SK-N-SH (cell line): ENCODE measurements at regions not wholly inside any gene's neighbourhood (a gene's known extent, or its start where the extent isn't known, plus 50 kb on each side); places are given as distances from the start of the nearest gene placed in this dataset.

Experiments used
- CTCF ChIA-PET: fragments of 300-600, 350-600 bp; formaldehyde crosslinking; extraction: SDS; loops from one replicate; lab custom pipeline; 2021; lab: Yijun Ruan, JAX
- POLR2A ChIA-PET: fragments of 350-600 bp; sonication (Branson Sonifier 250); formaldehyde crosslinking; extraction: SDS; loops from one replicate; lab custom pipeline; 2020; ENCODE audit warnings: antibody characterized with exemption, inconsistent platforms; lab: Yijun Ruan, JAX
- DNase-seq: peaks from one replicate; pipeline ENCODE4 v3.0.0; 2012
- H2AFZ ChIP-seq: fragments of 200-600 bp; sonication (generic); 2 replicates; pipeline ENCODE4 v1.8.1; 2016; ENCODE audit warnings: antibody characterized with exemption, mild to moderate bottlenecking, low read depth
- H3F3A ChIP-seq: fragments of 200-600 bp; sonication (generic); replicated peaks from 2 replicates; pipeline ENCODE3; 2016; ENCODE audit warnings: antibody characterized with exemption, mild to moderate bottlenecking; ENCODE audit not compliant: insufficient read depth
- H3K27ac ChIP-seq, 2 experiments: fragments of 200-500 bp in 1 of 2; fragments of 200-600 bp in 1 of 2; sonication (Bioruptor generic) in 1 of 2; sonication (generic), shearing (Covaris generic) in 1 of 2; 2 replicates each; pipeline versions ENCODE4 v1.5.1 to v1.6.1; 2014 to 2016; ENCODE audit warnings: low read depth in 2 of 2, inconsistent platforms in 1 of 2, low read length in 1 of 2, mild to moderate bottlenecking in 1 of 2, mixed read lengths in 1 of 2
- H3K27me3 ChIP-seq: fragments of 200-600 bp; sonication (generic), shearing (Covaris generic); 2 replicates; pipeline ENCODE4 v1.6.1; 2016; ENCODE audit warnings: mixed run types; ENCODE audit not compliant: insufficient read depth
- H3K36me3 ChIP-seq, 2 experiments: fragments of 200-500 bp in 1 of 2; fragments of 200-600 bp in 1 of 2; sonication (Bioruptor generic) in 1 of 2; sonication (generic) in 1 of 2; replicated peaks in 1 of 2; 2 replicates each; pipeline versions ENCODE3 to v1.5.1; 2014 to 2016; ENCODE audit warnings: low read length in 1 of 2, mild to moderate bottlenecking in 1 of 2; ENCODE audit not compliant: insufficient read depth in 2 of 2, control insufficient read depth in 1 of 2
- H3K4me1 ChIP-seq, 2 experiments: fragments of 200-500 bp in 1 of 2; fragments of 200-600 bp in 1 of 2; sonication (Bioruptor generic) in 1 of 2; sonication (generic), shearing (Covaris generic) in 1 of 2; 2 replicates each; pipeline versions ENCODE4 v1.5.1 to v1.6.1; 2014 to 2016; ENCODE audit warnings: low read depth in 1 of 2, low read length in 1 of 2, mixed run types in 1 of 2; ENCODE audit not compliant: insufficient read depth in 2 of 2, control insufficient read depth in 1 of 2
- H3K4me2 ChIP-seq: fragments of 200-600 bp; sonication (generic), shearing (Covaris generic); 2 replicates; pipeline ENCODE4 v1.6.1; 2017; ENCODE audit warnings: mixed run types
- H3K4me3 ChIP-seq, 2 experiments: fragments of 200-500 bp in 1 of 2; fragments of 200-600 bp in 1 of 2; sonication (Bioruptor generic) in 1 of 2; sonication (generic), shearing (Covaris generic) in 1 of 2; 2 replicates each; pipeline versions ENCODE4 v1.5.1 to v1.8.1; 2014 to 2016; ENCODE audit warnings: low read depth in 2 of 2, inconsistent platforms in 1 of 2, low read length in 1 of 2, mild to moderate bottlenecking in 1 of 2, mixed read lengths in 1 of 2, moderate library complexity in 1 of 2
- H3K79me2 ChIP-seq: fragments of 200-600 bp; sonication (generic); 2 replicates; pipeline ENCODE4 v1.8.1; 2017; ENCODE audit warnings: mild to moderate bottlenecking; ENCODE audit not compliant: insufficient read depth
- H3K9ac ChIP-seq: fragments of 200-600 bp; sonication (generic); 2 replicates; pipeline ENCODE4 v1.6.1; 2017; ENCODE audit warnings: mixed run types
- H3K9me2 ChIP-seq: fragments of 200-600 bp; sonication (generic); 2 replicates; pipeline ENCODE4 v1.6.1; 2017; ENCODE audit warnings: mixed run types
- H3K9me3 ChIP-seq: fragments of 200-600 bp; sonication (generic); 2 replicates; pipeline ENCODE4 v1.6.1; 2017; ENCODE audit warnings: mixed run types, mild to moderate bottlenecking, moderate library complexity
- H4K20me1 ChIP-seq: fragments of 200-600 bp; sonication (generic); 2 replicates; pipeline ENCODE4 v1.6.1; 2017; ENCODE audit warnings: mild to moderate bottlenecking, mixed run types; ENCODE audit not compliant: insufficient read depth
- CHD2 ChIP-seq: fragments of 150-350 bp; IDR thresholded peaks from 2 replicates; pipeline ENCODE4 v1.6.1; 2018; ENCODE audit warnings: low read length; ENCODE audit not compliant: partially characterized antibody
- ELF1 ChIP-seq: IDR thresholded peaks from 2 replicates; pipeline ENCODE4 v1.4.0; 2012
- EZH2phosphoT487 ChIP-seq: fragments of 200-600 bp; sonication (generic); IDR thresholded peaks from 2 replicates; pipeline ENCODE4 v1.6.1; 2017; ENCODE audit warnings: low read depth, mixed run types, mild to moderate bottlenecking, antibody characterized with exemption, moderate library complexity, borderline replicate concordance
- FOSL2 ChIP-seq: IDR thresholded peaks from 2 replicates; pipeline ENCODE4 v1.4.0; 2012; ENCODE audit warnings: low read depth, mild to moderate bottlenecking, moderate library complexity, borderline replicate concordance
- FOXM1 ChIP-seq: IDR thresholded peaks from 2 replicates; pipeline ENCODE4 v1.4.0; 2012; ENCODE audit warnings: low read depth, mild to moderate bottlenecking
- GATA2 ChIP-seq: sonication (generic); formaldehyde crosslinking; IDR thresholded peaks from 2 replicates; pipeline ENCODE4 v1.5.0; 2020; ENCODE audit warnings: mild to moderate bottlenecking, missing genetic modification reagents
- JUND ChIP-seq: IDR thresholded peaks from 2 replicates; pipeline ENCODE4 v1.4.0; 2012
- MXI1 ChIP-seq: IDR thresholded peaks from 2 replicates; pipeline ENCODE4 v1.6.1; 2012; ENCODE audit warnings: mild to moderate bottlenecking, low read depth, low read length, improper control_type of control experiment
- POLR2AphosphoS5 ChIP-seq: IDR thresholded peaks from 2 replicates; pipeline ENCODE4 v1.6.1; 2012; ENCODE audit warnings: low read depth, low read length
- RCOR1 ChIP-seq: fragments of 150-350 bp; IDR thresholded peaks from 2 replicates; pipeline ENCODE4 v1.6.1; 2017; ENCODE audit warnings: antibody characterized with exemption, low read length
- RFX5 ChIP-seq: IDR thresholded peaks from 2 replicates; pipeline ENCODE4 v1.6.1; 2012; ENCODE audit warnings: mild to moderate bottlenecking, improper control_type of control experiment, low read length
- RXRA ChIP-seq: IDR thresholded peaks from 2 replicates; pipeline ENCODE4 v1.4.0; 2012; ENCODE audit warnings: low read depth, mild to moderate bottlenecking, borderline replicate concordance
- TCF12 ChIP-seq: IDR thresholded peaks from 2 replicates; pipeline ENCODE4 v1.4.0; 2012
- TEAD4 ChIP-seq: IDR thresholded peaks from 2 replicates; pipeline ENCODE4 v1.4.0; 2012; ENCODE audit warnings: mild to moderate bottlenecking, borderline replicate concordance; ENCODE audit not compliant: insufficient read depth
- WGBS: methylation state at CpG from one replicate; pipeline ENCODE4 v1.1.6; 2017; ENCODE audit warnings: low lambda C conversion rate; 5-methylcytosine and 5-hydroxymethylcytosine counted together
- TF ChIP-seq, protein P1 (sequence below): fragments of 150-350 bp; IDR thresholded peaks from 2 replicates; pipeline ENCODE4 v1.6.1; 2016; ENCODE audit warnings: mild to moderate bottlenecking, low read depth, low read length
- TF ChIP-seq, protein P2 (sequence below): IDR thresholded peaks from 2 replicates; pipeline ENCODE4 v1.6.1; 2012; ENCODE audit warnings: mild to moderate bottlenecking, low read depth, low read length, moderate library complexity
- TF ChIP-seq, protein P3 (sequence below): fragments of 200-600 bp; sonication (generic); IDR thresholded peaks from 2 replicates; pipeline ENCODE4 v1.6.1; 2017; ENCODE audit warnings: antibody characterized with exemption, mild to moderate bottlenecking, moderate library complexity
- TF ChIP-seq, protein P4 (sequence below): IDR thresholded peaks from 2 replicates; pipeline ENCODE4 v1.4.0; 2012; ENCODE audit warnings: low read depth

DNA sequence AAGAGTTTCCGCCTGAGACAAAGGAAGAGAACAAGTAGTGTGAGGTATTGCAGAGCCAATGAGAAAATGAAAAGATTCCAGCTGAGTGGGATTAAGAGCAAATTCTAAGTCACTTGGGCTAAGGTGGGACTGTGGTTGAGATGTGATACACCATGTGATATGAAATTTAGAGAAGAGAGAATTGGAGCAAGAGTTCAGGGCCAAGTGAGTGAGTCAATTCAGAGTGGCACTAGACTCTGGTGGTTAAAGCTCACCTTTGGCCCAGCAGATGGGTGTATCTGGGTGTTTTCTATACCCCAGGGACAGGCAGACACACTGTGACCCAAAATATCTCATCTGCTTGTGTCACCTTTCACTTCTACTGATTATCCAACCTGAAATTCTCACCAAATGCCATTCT lies 368.1 kb downstream of the KCNN2 start:
- CTCF ChIA-PET, result no interaction called here
- H3K9me3 ChIP-seq, result no peaks in the 10 kb centered on the region
- no peak for DNase-seq
- no peak overlapping the region for H3K4me3 ChIP-seq
- H3K4me2 ChIP-seq, result no peak overlapping the region
- WGBS, result 10% methylated on average over 1 of the region's 1 CpG
- H3K4me1 ChIP-seq, result no peaks in the 10 kb centered on the region
- H3F3A ChIP-seq, result no peaks in the 10 kb centered on the region
- H3K9me2 ChIP-seq, result no peaks in the 10 kb centered on the region
- no peaks in the 10 kb centered on the region for H3K79me2 ChIP-seq
- no peaks in the 10 kb centered on the region for H3K27me3 ChIP-seq
- H3K9ac ChIP-seq, result no peak overlapping the region
- no peaks in the 10 kb centered on the region for H3K36me3 ChIP-seq
- H2AFZ ChIP-seq, result no peak overlapping the region
- POLR2A ChIA-PET, result no interaction called here
- TF ChIP-seq TEAD4 (no peak), JUND (no peak), GATA2 (CRISPR knock-in tag) (no peak), FOXM1 (no peak), RFX5 (no peak), RCOR1 (no peak), FOSL2 (no peak), EZH2phosphoT487 (no peak), ELF1 (no peak), POLR2AphosphoS5 (no peak), TCF12 (no peak), CHD2 (no peak), RXRA (no peak), MXI1 (no peak)
- TF ChIP-seq, protein P1, sequence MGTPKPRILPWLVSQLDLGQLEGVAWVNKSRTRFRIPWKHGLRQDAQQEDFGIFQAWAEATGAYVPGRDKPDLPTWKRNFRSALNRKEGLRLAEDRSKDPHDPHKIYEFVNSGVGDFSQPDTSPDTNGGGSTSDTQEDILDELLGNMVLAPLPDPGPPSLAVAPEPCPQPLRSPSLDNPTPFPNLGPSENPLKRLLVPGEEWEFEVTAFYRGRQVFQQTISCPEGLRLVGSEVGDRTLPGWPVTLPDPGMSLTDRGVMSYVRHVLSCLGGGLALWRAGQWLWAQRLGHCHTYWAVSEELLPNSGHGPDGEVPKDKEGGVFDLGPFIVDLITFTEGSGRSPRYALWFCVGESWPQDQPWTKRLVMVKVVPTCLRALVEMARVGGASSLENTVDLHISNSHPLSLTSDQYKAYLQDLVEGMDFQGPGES, result no peak
- TF ChIP-seq, protein P2, sequence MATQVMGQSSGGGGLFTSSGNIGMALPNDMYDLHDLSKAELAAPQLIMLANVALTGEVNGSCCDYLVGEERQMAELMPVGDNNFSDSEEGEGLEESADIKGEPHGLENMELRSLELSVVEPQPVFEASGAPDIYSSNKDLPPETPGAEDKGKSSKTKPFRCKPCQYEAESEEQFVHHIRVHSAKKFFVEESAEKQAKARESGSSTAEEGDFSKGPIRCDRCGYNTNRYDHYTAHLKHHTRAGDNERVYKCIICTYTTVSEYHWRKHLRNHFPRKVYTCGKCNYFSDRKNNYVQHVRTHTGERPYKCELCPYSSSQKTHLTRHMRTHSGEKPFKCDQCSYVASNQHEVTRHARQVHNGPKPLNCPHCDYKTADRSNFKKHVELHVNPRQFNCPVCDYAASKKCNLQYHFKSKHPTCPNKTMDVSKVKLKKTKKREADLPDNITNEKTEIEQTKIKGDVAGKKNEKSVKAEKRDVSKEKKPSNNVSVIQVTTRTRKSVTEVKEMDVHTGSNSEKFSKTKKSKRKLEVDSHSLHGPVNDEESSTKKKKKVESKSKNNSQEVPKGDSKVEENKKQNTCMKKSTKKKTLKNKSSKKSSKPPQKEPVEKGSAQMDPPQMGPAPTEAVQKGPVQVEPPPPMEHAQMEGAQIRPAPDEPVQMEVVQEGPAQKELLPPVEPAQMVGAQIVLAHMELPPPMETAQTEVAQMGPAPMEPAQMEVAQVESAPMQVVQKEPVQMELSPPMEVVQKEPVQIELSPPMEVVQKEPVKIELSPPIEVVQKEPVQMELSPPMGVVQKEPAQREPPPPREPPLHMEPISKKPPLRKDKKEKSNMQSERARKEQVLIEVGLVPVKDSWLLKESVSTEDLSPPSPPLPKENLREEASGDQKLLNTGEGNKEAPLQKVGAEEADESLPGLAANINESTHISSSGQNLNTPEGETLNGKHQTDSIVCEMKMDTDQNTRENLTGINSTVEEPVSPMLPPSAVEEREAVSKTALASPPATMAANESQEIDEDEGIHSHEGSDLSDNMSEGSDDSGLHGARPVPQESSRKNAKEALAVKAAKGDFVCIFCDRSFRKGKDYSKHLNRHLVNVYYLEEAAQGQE, result no peak
- TF ChIP-seq, protein P3, sequence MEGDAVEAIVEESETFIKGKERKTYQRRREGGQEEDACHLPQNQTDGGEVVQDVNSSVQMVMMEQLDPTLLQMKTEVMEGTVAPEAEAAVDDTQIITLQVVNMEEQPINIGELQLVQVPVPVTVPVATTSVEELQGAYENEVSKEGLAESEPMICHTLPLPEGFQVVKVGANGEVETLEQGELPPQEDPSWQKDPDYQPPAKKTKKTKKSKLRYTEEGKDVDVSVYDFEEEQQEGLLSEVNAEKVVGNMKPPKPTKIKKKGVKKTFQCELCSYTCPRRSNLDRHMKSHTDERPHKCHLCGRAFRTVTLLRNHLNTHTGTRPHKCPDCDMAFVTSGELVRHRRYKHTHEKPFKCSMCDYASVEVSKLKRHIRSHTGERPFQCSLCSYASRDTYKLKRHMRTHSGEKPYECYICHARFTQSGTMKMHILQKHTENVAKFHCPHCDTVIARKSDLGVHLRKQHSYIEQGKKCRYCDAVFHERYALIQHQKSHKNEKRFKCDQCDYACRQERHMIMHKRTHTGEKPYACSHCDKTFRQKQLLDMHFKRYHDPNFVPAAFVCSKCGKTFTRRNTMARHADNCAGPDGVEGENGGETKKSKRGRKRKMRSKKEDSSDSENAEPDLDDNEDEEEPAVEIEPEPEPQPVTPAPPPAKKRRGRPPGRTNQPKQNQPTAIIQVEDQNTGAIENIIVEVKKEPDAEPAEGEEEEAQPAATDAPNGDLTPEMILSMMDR, result no peak
- TF ChIP-seq, protein P4, sequence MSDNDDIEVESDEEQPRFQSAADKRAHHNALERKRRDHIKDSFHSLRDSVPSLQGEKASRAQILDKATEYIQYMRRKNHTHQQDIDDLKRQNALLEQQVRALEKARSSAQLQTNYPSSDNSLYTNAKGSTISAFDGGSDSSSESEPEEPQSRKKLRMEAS, result no peak
- H3K27ac ChIP-seq, result no peak overlapping the region
- H4K20me1 ChIP-seq, result no peaks in the 10 kb centered on the region
